Astrocyte of the hippocampus (primary cell): ENCODE measurements at regions not wholly inside any gene's neighbourhood (a gene's known extent, or its start where the extent isn't known, plus 50 kb on each side); places are given as distances from the start of the nearest gene placed in this dataset.
"Not testable (repeated sequence)": the region's sequence is repeated elsewhere in the genome, so short reads cannot be mapped to it uniquely, and the experiment has no call there.

Source experiments
- DNase-seq: peaks from one replicate; pipeline ENCODE4 v3.0.0; 2011; ENCODE audit warnings: low read depth, low spot score

- no peak for DNase-seq
Measured at GRCh38 chr16:62276637-62277036, 240.4 kb upstream of the CDH8 start.

- no peak for DNase-seq
Measured at GRCh38 chr16:62272035-62272434, 235.8 kb upstream of the CDH8 start.

GRCh38 chr16:62261760-62262159 lies 225.5 kb upstream of the CDH8 start:
- DNase-seq = no peak

- DNase-seq = not testable (repeated sequence)
Measured at GRCh38 chr16:62258931-62259435, 222.7 kb upstream of the CDH8 start.

GRCh38 chr16:62256406-62256805 lies 220.2 kb upstream of the CDH8 start:
- DNase-seq = peak; percentile 59

- no peak for DNase-seq
Measured at GRCh38 chr16:62254847-62255246, 218.6 kb upstream of the CDH8 start.

GRCh38 chr16:62254372-62254771 lies 218.1 kb upstream of the CDH8 start:
- no peak for DNase-seq

- peak; percentile 80 for DNase-seq
Measured at GRCh38 chr16:62253966-62254365, 217.7 kb upstream of the CDH8 start.

GRCh38 chr16:62249069-62249468 lies 212.8 kb upstream of the CDH8 start:
- no peak for DNase-seq

GRCh38 chr16:62240722-62241121 lies 204.5 kb upstream of the CDH8 start:
- peak; percentile 30 for DNase-seq

- DNase-seq = peak; percentile 67
Measured at GRCh38 chr16:62225675-62226074, 189.4 kb upstream of the CDH8 start.

- no peak for DNase-seq
Measured at GRCh38 chr16:62224646-62225209, 188.5 kb upstream of the CDH8 start.

GRCh38 chr16:62216837-62217236 lies 180.6 kb upstream of the CDH8 start:
- DNase-seq = no peak

GRCh38 chr16:62213763-62214162 lies 177.5 kb upstream of the CDH8 start:
- DNase-seq = no peak

GRCh38 chr16:62208934-62209333 lies 172.7 kb upstream of the CDH8 start:
- DNase-seq = no peak

GRCh38 chr16:62205459-62205858 lies 169.2 kb upstream of the CDH8 start:
- no peak for DNase-seq

GRCh38 chr16:62201911-62202310 lies 165.7 kb upstream of the CDH8 start:
- DNase-seq = no peak

- peak; percentile 18 for DNase-seq
Measured at GRCh38 chr16:62194828-62195227, 158.6 kb upstream of the CDH8 start.

GRCh38 chr16:62190426-62190825 lies 154.2 kb upstream of the CDH8 start:
- peak; percentile 59 for DNase-seq

- no peak for DNase-seq
Measured at GRCh38 chr16:62177351-62178203, 141.3 kb upstream of the CDH8 start.

GRCh38 chr16:62170642-62171041 lies 134.4 kb upstream of the CDH8 start:
- DNase-seq = no peak

GRCh38 chr16:62167551-62167950 lies 131.3 kb upstream of the CDH8 start:
- DNase-seq = no peak

GRCh38 chr16:62157544-62157943 lies 121.3 kb upstream of the CDH8 start:
- no peak for DNase-seq
